Chondrocyte (in vitro differentiated cells): ENCODE measurements at regions not wholly inside any gene's neighbourhood (a gene's known extent, or its start where the extent isn't known, plus 50 kb on each side); places are given as distances from the start of the nearest gene placed in this dataset.
A peak's percentile ranks its signal among the peaks of the same experiment; 100 is the strongest.

Experiments used
- DNase-seq: peaks from one replicate; pipeline ENCODE4 v3.0.0; 2021; ENCODE audit warnings: mixed read lengths, low spot score
- H3K27ac Mint-ChIP-seq: one replicate; pipeline ENCODE4 v1.8.0; 2021; ENCODE audit warnings: mild to moderate bottlenecking, moderate library complexity, mixed read lengths; ENCODE audit not compliant: unreplicated experiment
- H3K27me3 Mint-ChIP-seq: 2 replicates; pipeline ENCODE4 v1.8.0; 2021; ENCODE audit warnings: low read depth, mixed read lengths
- H3K36me3 Mint-ChIP-seq: 2 replicates; pipeline ENCODE4 v1.8.0; 2021; ENCODE audit warnings: low read depth, mixed read lengths
- H3K4me1 Mint-ChIP-seq: 2 replicates; pipeline ENCODE4 v1.8.0; 2021; ENCODE audit warnings: low read depth, mild to moderate bottlenecking, mixed read lengths
- H3K4me3 Mint-ChIP-seq: one replicate; pipeline ENCODE4 v1.8.0; 2021; ENCODE audit warnings: mild to moderate bottlenecking, moderate library complexity, mixed read lengths; ENCODE audit not compliant: unreplicated experiment
- H3K9me3 Mint-ChIP-seq: 2 replicates; pipeline ENCODE4 v1.8.0; 2021; ENCODE audit warnings: low read depth, mixed read lengths
- TF ChIP-seq, protein P1 (sequence below): fragments of 200-600 bp; sonication (generic); IDR thresholded peaks from 2 replicates; pipeline ENCODE4 v1.5.0; 2021; ENCODE audit warnings: antibody characterized with exemption, mild to moderate bottlenecking, moderate library complexity

DNA sequence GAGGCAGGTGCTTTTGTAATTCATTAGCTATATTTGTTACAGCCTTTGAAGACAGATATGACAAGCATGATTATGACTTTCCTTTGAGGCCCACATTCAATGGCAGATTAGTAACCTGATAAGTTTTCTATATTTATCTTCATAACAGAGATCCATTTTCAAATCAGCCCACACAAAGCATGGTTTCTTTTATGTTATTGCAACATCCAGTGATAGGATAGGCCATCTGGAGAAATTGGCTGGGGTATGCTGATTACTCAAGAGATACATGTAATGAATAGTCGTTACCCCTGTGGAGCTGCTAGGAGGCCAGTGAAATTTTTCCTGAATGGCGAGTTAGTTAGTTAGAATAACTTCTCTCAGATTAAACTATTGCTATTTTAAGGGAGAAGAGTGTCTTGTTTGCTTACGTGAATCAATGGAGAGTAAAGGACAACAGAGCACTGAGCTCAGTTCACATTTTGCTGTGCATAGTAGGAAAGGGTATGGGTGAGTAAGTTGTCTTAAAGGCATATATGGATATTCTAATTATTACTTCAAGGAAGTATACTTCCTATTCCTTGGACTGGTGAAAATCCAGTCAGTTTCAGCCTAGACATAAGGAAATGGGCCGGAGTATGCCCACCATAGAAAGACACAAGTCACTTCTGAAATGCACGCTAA is 79.2 kb upstream of the DKK2 start:
- Mint-ChIP-seq H3K27ac (no peak overlapping the region), H3K4me1 (peaks cover 7% of the 10 kb centered on the region), H3K36me3 (peaks cover 8% of the 10 kb centered on the region), H3K27me3 (no peaks in the 10 kb centered on the region), H3K9me3 (peaks cover 11% of the 10 kb centered on the region), H3K4me3 (no peak overlapping the region)
- TF ChIP-seq, protein P1, sequence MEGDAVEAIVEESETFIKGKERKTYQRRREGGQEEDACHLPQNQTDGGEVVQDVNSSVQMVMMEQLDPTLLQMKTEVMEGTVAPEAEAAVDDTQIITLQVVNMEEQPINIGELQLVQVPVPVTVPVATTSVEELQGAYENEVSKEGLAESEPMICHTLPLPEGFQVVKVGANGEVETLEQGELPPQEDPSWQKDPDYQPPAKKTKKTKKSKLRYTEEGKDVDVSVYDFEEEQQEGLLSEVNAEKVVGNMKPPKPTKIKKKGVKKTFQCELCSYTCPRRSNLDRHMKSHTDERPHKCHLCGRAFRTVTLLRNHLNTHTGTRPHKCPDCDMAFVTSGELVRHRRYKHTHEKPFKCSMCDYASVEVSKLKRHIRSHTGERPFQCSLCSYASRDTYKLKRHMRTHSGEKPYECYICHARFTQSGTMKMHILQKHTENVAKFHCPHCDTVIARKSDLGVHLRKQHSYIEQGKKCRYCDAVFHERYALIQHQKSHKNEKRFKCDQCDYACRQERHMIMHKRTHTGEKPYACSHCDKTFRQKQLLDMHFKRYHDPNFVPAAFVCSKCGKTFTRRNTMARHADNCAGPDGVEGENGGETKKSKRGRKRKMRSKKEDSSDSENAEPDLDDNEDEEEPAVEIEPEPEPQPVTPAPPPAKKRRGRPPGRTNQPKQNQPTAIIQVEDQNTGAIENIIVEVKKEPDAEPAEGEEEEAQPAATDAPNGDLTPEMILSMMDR = no peak
- no peak for DNase-seq

DNA sequence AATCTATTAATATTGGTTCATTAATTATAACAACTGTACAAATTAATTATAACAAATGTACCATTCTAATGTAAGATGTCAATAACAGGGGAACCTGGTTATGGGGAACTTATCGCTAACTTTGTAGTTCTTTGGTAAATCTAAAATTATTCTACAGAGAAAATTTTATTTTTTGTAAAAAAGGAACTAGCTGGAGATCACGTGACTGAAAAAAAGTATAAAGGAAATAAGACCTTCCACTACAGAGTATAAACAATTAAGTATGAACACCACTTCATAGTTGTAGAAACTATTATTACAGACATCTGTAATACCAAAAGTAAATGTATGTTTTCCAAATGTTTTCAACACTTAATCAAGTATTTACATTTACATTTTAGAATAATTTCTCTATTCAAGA is 77.9 kb upstream of the DKK2 start:
- Mint-ChIP-seq H3K4me1 (no peaks in the 10 kb centered on the region), H3K36me3 (peaks cover 8% of the 10 kb centered on the region), H3K27me3 (no peaks in the 10 kb centered on the region), H3K27ac (no peak overlapping the region), H3K4me3 (no peak overlapping the region), H3K9me3 (peaks cover 15% of the 10 kb centered on the region)
- TF ChIP-seq, protein P1 = no peak
- no peak for DNase-seq

DNA sequence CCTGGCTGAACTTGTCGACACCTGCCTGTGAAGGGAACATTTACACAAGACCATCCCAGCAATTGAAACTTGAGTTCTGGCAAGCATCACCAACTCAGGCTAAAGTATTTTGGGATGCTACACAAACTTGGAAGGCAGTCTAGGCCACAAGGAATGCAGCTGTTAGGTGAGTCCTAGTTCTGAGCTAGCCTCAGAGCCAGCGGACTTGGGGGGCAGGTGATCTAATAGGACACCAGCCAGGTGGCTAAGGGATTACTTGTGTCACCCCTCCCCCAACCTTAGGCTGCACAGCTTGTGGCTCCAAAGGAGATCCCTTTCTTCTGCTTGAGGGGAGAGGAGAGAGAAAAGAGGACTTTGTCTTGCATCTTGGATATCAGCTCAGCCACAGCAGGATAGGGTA is 62.3 kb upstream of the DKK2 start:
- H3K4me3 Mint-ChIP-seq = no peak overlapping the region
- H3K9me3 Mint-ChIP-seq = peaks cover 10% of the 10 kb centered on the region
- H3K4me1 Mint-ChIP-seq = peaks cover 7% of the 10 kb centered on the region
- H3K36me3 Mint-ChIP-seq = peaks cover 5% of the 10 kb centered on the region
- no peaks in the 10 kb centered on the region for H3K27me3 Mint-ChIP-seq
- no peak for DNase-seq
- no peak overlapping the region for H3K27ac Mint-ChIP-seq
- TF ChIP-seq, protein P1 = no peak

DNA sequence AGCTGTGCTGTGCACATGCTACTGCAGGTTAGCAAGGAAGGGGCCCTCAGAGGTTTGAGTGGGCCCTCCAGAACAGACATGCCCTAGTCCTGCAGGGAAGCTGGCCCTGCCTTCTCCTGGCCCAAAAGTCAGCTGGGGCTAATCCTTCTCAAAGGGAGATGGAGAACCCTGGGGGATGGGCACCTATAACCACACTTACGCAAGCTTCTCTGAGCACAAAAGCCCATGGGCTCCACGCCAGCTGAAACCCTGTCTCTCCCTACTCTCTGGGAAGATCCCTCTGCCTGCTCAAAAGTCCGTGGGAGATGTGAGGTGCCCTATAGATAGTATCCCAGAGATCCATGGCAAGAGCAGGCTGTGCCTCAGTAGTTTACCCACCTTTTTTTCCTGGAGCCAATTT is 58.9 kb upstream of the DKK2 start:
- peak; percentile 41 for DNase-seq
- H3K9me3 Mint-ChIP-seq = peaks cover 18% of the 10 kb centered on the region
- H3K4me3 Mint-ChIP-seq = no peak overlapping the region
- TF ChIP-seq, protein P1 = no peak
- H3K4me1 Mint-ChIP-seq = peaks cover 12% of the 10 kb centered on the region
- no peaks in the 10 kb centered on the region for H3K27me3 Mint-ChIP-seq
- H3K27ac Mint-ChIP-seq = no peak overlapping the region
- H3K36me3 Mint-ChIP-seq = peaks cover 8% of the 10 kb centered on the region

- H3K27ac Mint-ChIP-seq = no peak overlapping the region
- TF ChIP-seq, protein P1 = peak; percentile 75
- H3K4me3 Mint-ChIP-seq = no peak overlapping the region
- H3K9me3 Mint-ChIP-seq = peaks cover 19% of the 10 kb centered on the region
- H3K36me3 Mint-ChIP-seq = peaks cover 8% of the 10 kb centered on the region
- H3K4me1 Mint-ChIP-seq = peaks cover 12% of the 10 kb centered on the region
- DNase-seq = no peak
- no peaks in the 10 kb centered on the region for H3K27me3 Mint-ChIP-seq
These were observed 58.2 kb upstream of the DKK2 start for GRCh38 chr4:107094332-107094731.
